HG03520 (cell line): ENCODE measurements at regions not wholly inside any gene's neighbourhood (a gene's known extent, or its start where the extent isn't known, plus 50 kb on each side); places are given as distances from the start of the nearest gene placed in this dataset.

ENCODE experiments used
- ATAC-seq: cut with Tn5 transposase; IDR thresholded peaks from one replicate; pipeline ENCODE4 v1.9.1; 2021; ENCODE audit warnings: mild to moderate bottlenecking, moderate library complexity; ENCODE audit not compliant: unreplicated experiment

- no peak for ATAC-seq
These were observed 679.2 kb downstream of the NLGN4X start for GRCh38 chrX:5549512-5549911.

- no peak for ATAC-seq
These were observed 691.6 kb downstream of the NLGN4X start for GRCh38 chrX:5537098-5537497.

GRCh38 chrX:5536261-5536660 is 692.4 kb downstream of the NLGN4X start:
- no peak for ATAC-seq

GRCh38 chrX:5528057-5528456 is 700.6 kb downstream of the NLGN4X start:
- no peak for ATAC-seq

GRCh38 chrX:5526191-5526590 is 702.5 kb downstream of the NLGN4X start:
- no peak for ATAC-seq

GRCh38 chrX:5490786-5491563 is 737.7 kb downstream of the NLGN4X start:
- ATAC-seq = no peak

- no peak for ATAC-seq
These were observed 754.4 kb downstream of the NLGN4X start for GRCh38 chrX:5474282-5474681.

GRCh38 chrX:5458300-5458842 is 770.3 kb downstream of the NLGN4X start:
- no peak for ATAC-seq

GRCh38 chrX:5449323-5449722 is 779.3 kb downstream of the NLGN4X start:
- ATAC-seq = no peak

GRCh38 chrX:5431823-5432222 is 796.8 kb downstream of the NLGN4X start:
- ATAC-seq = no peak

GRCh38 chrX:5425119-5425518 is 803.5 kb downstream of the NLGN4X start:
- no peak for ATAC-seq

GRCh38 chrX:5417381-5417780 is 811.3 kb downstream of the NLGN4X start:
- ATAC-seq = no peak

- ATAC-seq = no peak
These were observed 812.9 kb downstream of the NLGN4X start for GRCh38 chrX:5415738-5416137.

GRCh38 chrX:5409106-5409505 is 819.6 kb downstream of the NLGN4X start:
- no peak for ATAC-seq

- no peak for ATAC-seq
These were observed 826.2 kb downstream of the NLGN4X start for GRCh38 chrX:5402461-5402860.

GRCh38 chrX:5399403-5399802 is 829.3 kb downstream of the NLGN4X start:
- ATAC-seq = no peak

GRCh38 chrX:5397409-5397808 is 831.3 kb downstream of the NLGN4X start:
- ATAC-seq = no peak

GRCh38 chrX:5390376-5390775 is 838.3 kb downstream of the NLGN4X start:
- no peak for ATAC-seq

- no peak for ATAC-seq
These were observed 840.6 kb downstream of the NLGN4X start for GRCh38 chrX:5388087-5388486.

GRCh38 chrX:5380426-5380825 is 848.2 kb downstream of the NLGN4X start:
- no peak for ATAC-seq

- no peak for ATAC-seq
These were observed 886.8 kb downstream of the NLGN4X start for GRCh38 chrX:5341902-5342301.

- ATAC-seq = no peak
These were observed 891.5 kb downstream of the NLGN4X start for GRCh38 chrX:5337160-5337559.

- no peak for ATAC-seq
These were observed 904.1 kb downstream of the NLGN4X start for GRCh38 chrX:5324546-5324945.
